ENCODE measurements at regions not wholly inside any gene's neighbourhood (a gene's known extent, or its start where the extent isn't known, plus 50 kb on each side); places are given as distances from the start of the nearest gene placed in this dataset.

- ChIA-PET CTCF (interaction anchor here (0.7 kb wide), 1 partner anchor 47 kb away, joined by 3 read pairs; no protein-coding TSS in a partner anchor), POLR2A (ENCODE audit: unreplicated experiment) (no interaction called here)
- Histone ChIP-seq H2BK5ac (ENCODE audit: low read depth, low read length, poor library complexity, severe bottlenecking) (peak overlapping the region; percentile 14), H3K27ac (ENCODE audit: insufficient read depth, low read length) (no peak overlapping the region), H2AK5ac (ENCODE audit: low read depth, low read length) (0 out of 2 replicates have a peak overlapping the region, but pooled peaks have one; percentile 20), H3K23ac (ENCODE audit: low read depth, low read length) (peak overlapping the region; percentile 0; the same call in 1 of the 2 replicates), H4K20me1 (ENCODE audit: insufficient read depth, low read length) (no peaks in the 10 kb centered on the region), H3K4ac (ENCODE audit: low read depth, low read length) (peak overlapping the region; percentile 18), H3K18ac (ENCODE audit: low read depth, low read length) (peak overlapping the region; percentile 34; the same call in 1 of the 2 replicates), H3K9me3 (ENCODE audit: control insufficient read depth, insufficient read depth, low read length) (peaks cover 3% of the 10 kb centered on the region), H3K27me3 (ENCODE audit: control insufficient read depth, insufficient read depth, low read length) (no peaks in the 10 kb centered on the region), H3K4me3 (ENCODE audit: insufficient read depth, low read depth, low read length) (no peak overlapping the region), H3K9me1 (ENCODE audit: insufficient read depth, low read length) (no peaks in the 10 kb centered on the region; the same call in 1 of the 2 replicates), H3K56ac (ENCODE audit: extremely low read depth, insufficient read depth, low read length) (no peak overlapping the region), H4K91ac (ENCODE audit: insufficient read depth, low read depth, low read length) (peak overlapping the region; percentile 27; the same call in 1 of the 2 replicates), H2AFZ (replicated peaks; ENCODE audit: low read length, poor library complexity) (peak overlapping the region; percentile 64), H4K8ac (ENCODE audit: low read depth in 2 of 2, low read length in 2 of 2) (peak overlapping the region; percentile 46 to 63; a peak in 3 of 4 replicates), H2BK15ac (ENCODE audit: low read depth, low read length) (peak overlapping the region; percentile 27; the same call in 1 of the 3 replicates), H4K5ac (ENCODE audit: low read depth, low read length) (peak overlapping the region; percentile 7; the same call in 1 of the 2 replicates), H2AK9ac (replicated peaks; ENCODE audit: low read depth, low read length, poor library complexity) (no peak overlapping the region), H3K14ac (replicated peaks; ENCODE audit: low read depth, low read length) (peak overlapping the region; percentile 3; the same call in 1 of the 2 replicates), H2BK120ac (ENCODE audit: low read depth, low read length) (peak overlapping the region; percentile 69), H3K79me1 (ENCODE audit: low read depth in 1 of 2, low read length in 2 of 2) (no peaks in the 10 kb centered on the region), H3K4me1 (ENCODE audit: control insufficient read depth, insufficient read depth, low read length) (peaks cover 1% of the 10 kb centered on the region; the same call in 1 of the 2 replicates), H3K36me3 (ENCODE audit: control insufficient read depth, insufficient read depth, low read length) (no peaks in the 10 kb centered on the region), H2BK20ac (ENCODE audit: low read depth, low read length) (peak overlapping the region; percentile 23), H3K9ac (ENCODE audit: low read depth, low read length) (no peak overlapping the region), H3K4me2 (ENCODE audit: low read depth, low read length) (no peak overlapping the region)
- DNase-seq (peak; percentile 53), ATAC-seq (ENCODE audit: low read depth) (0 out of 2 replicates have a peak, but pooled peaks have one; percentile 37)
- in situ Hi-C loops (cut with MboI; ENCODE audit: low sequenced_read_pairs), result loop anchor here (25.0 kb wide), 1 partner anchor 1163 kb away; the partner anchor contains the start of genes CHD9 and CHD9NB
- no peak for TF ChIP-seq USF2 (IDR thresholded peaks at IDR 0.05; ENCODE audit: low read depth, low read length)
- TF ChIP-seq CTCF (conservative IDR thresholded peaks at IDR 0.05; ENCODE audit: low read depth, low read length), result no peak
- TF ChIP-seq ELK1 (IDR thresholded peaks at IDR 0.05; ENCODE audit: borderline replicate concordance, low read depth, low read length), result no peak
- TF ChIP-seq MAFK (IDR thresholded peaks at IDR 0.05; ENCODE audit: low read depth, low read length), result no peak
- TF ChIP-seq CHD1 (IDR thresholded peaks at IDR 0.05; ENCODE audit: low read depth, low read length), result no peak
- TF ChIP-seq CEBPB (IDR thresholded peaks at IDR 0.05; ENCODE audit: low read depth, low read length), result no peak
- TF ChIP-seq BHLHE40 (IDR thresholded peaks at IDR 0.05; ENCODE audit: low read depth, low read length), result no peak
- no peak for TF ChIP-seq NFE2L2 (IDR thresholded peaks at IDR 0.05; ENCODE audit: low read depth, low read length)
- no peak for TF ChIP-seq MAZ (IDR thresholded peaks at IDR 0.05; ENCODE audit: borderline replicate concordance, low read depth, low read length)
- no peak for TF ChIP-seq RFX5 (IDR thresholded peaks at IDR 0.05; ENCODE audit: low read depth, low read length)
- no peak for TF ChIP-seq RCOR1 (IDR thresholded peaks at IDR 0.05; ENCODE audit: insufficient replicate concordance, low read length)
- no peak for TF ChIP-seq RAD21 (IDR thresholded peaks at IDR 0.05; ENCODE audit: low read length)
- no peak for TF ChIP-seq SMC3 (IDR thresholded peaks at IDR 0.05; ENCODE audit: low read depth, low read length)
- TF ChIP-seq POLR2A (IDR thresholded peaks at IDR 0.05; ENCODE audit: low read depth, low read length), result no peak
- no peak for TF ChIP-seq MXI1 (IDR thresholded peaks at IDR 0.05; ENCODE audit: borderline replicate concordance, low read depth, low read length)
- no peak for TF ChIP-seq FOS (IDR thresholded peaks at IDR 0.05; ENCODE audit: low read depth, low read length)
- dilution Hi-C loops (cut with HindIII; ENCODE audit: low sequenced_read_pairs, unreplicated experiment), result no loop called here
- BruUV-seq (replicated peaks), result no TSS peak
- intact Hi-C loops (cut with micrococcal nuclease), result no loop called here
Observed at GRCh38 chr16:51898872-51899271, 648.1 kb downstream of the TOX3 start.

Measured in IMR-90 (cell line).